ENCODE measurements at regions not wholly inside any gene's neighbourhood (a gene's known extent, or its start where the extent isn't known, plus 50 kb on each side); places are given as distances from the start of the nearest gene placed in this dataset.
"Not testable (repeated sequence)": the region's sequence is repeated elsewhere in the genome, so short reads cannot be mapped to it uniquely, and the experiment has no call there.

GRCh38 chr6:22157233-22157632, 139.6 kb downstream of the PRL start:
- no peak overlapping the region for H3K4me3 ChIP-seq (replicated peaks; ENCODE audit: insufficient read depth, low read length)
- H3K27ac ChIP-seq (replicated peaks), result no peak overlapping the region
- no peaks in the 10 kb centered on the region for H3K27me3 ChIP-seq (ENCODE audit: insufficient read depth, poor library complexity, severe bottlenecking)
- no peak for DNase-seq (ENCODE audit: low read depth in 1 of 2, low spot score in 1 of 2)
- TF ChIP-seq CTCF (IDR thresholded peaks at IDR 0.05; ENCODE audit: insufficient read depth, low read length), result no peak
- no peak for TF ChIP-seq REST (IDR thresholded peaks at IDR 0.05; ENCODE audit: insufficient replicate concordance, low read depth)
- TF ChIP-seq POLR2AphosphoS5 (IDR thresholded peaks at IDR 0.05; ENCODE audit: low read depth), result no peak
- no peak for TF ChIP-seq SPI1 (IDR thresholded peaks at IDR 0.05; ENCODE audit: borderline replicate concordance, low read depth)
- no peak for TF ChIP-seq GABPA (IDR thresholded peaks at IDR 0.05; ENCODE audit: low read depth)

GRCh38 chr6:22164236-22164635, 132.6 kb downstream of the PRL start:
- TF ChIP-seq SPI1 (IDR thresholded peaks at IDR 0.05; ENCODE audit: borderline replicate concordance, low read depth), result no peak
- no peak for TF ChIP-seq CTCF (IDR thresholded peaks at IDR 0.05; ENCODE audit: insufficient read depth, low read length)
- TF ChIP-seq GABPA (IDR thresholded peaks at IDR 0.05; ENCODE audit: low read depth), result no peak
- no peak for TF ChIP-seq REST (IDR thresholded peaks at IDR 0.05; ENCODE audit: insufficient replicate concordance, low read depth)
- no peak for TF ChIP-seq POLR2AphosphoS5 (IDR thresholded peaks at IDR 0.05; ENCODE audit: low read depth)
- DNase-seq (ENCODE audit: low read depth in 1 of 2, low spot score in 1 of 2), result no peak
- H3K4me3 ChIP-seq (replicated peaks; ENCODE audit: insufficient read depth, low read length), result no peak overlapping the region
- H3K27me3 ChIP-seq (ENCODE audit: insufficient read depth, poor library complexity, severe bottlenecking), result no peaks in the 10 kb centered on the region
- H3K27ac ChIP-seq (replicated peaks), result no peak overlapping the region

- DNase-seq (ENCODE audit: low read depth in 1 of 2, low spot score in 1 of 2); H3K27ac ChIP-seq (replicated peaks): not testable (repeated sequence)
These were observed 125.8 kb downstream of the PRL start for GRCh38 chr6:22171006-22171405.

GRCh38 chr6:22171885-22172284, 125.0 kb downstream of the PRL start:
- H3K27ac ChIP-seq (replicated peaks); H3K4me3 ChIP-seq (replicated peaks; ENCODE audit: insufficient read depth, low read length); DNase-seq (ENCODE audit: low read depth in 1 of 2, low spot score in 1 of 2); H3K27me3 ChIP-seq (ENCODE audit: insufficient read depth, poor library complexity, severe bottlenecking): not testable (repeated sequence)

More at GRCh38 chr6:22171006-22171405, 125.8 kb downstream of the PRL start:
- not testable (repeated sequence) for H3K4me3 ChIP-seq (replicated peaks; ENCODE audit: insufficient read depth, low read length); H3K27me3 ChIP-seq (ENCODE audit: insufficient read depth, poor library complexity, severe bottlenecking)

GRCh38 chr6:22173311-22173710, 123.5 kb downstream of the PRL start:
- no peaks in the 10 kb centered on the region for H3K27me3 ChIP-seq (ENCODE audit: insufficient read depth, poor library complexity, severe bottlenecking)
- no peak for DNase-seq (ENCODE audit: low read depth in 1 of 2, low spot score in 1 of 2)
- H3K4me3 ChIP-seq (replicated peaks; ENCODE audit: insufficient read depth, low read length), result no peak overlapping the region
- no peak for TF ChIP-seq SPI1 (IDR thresholded peaks at IDR 0.05; ENCODE audit: borderline replicate concordance, low read depth)
- TF ChIP-seq POLR2AphosphoS5 (IDR thresholded peaks at IDR 0.05; ENCODE audit: low read depth), result no peak
- no peak overlapping the region for H3K27ac ChIP-seq (replicated peaks)

- not testable (repeated sequence) for H3K4me3 ChIP-seq (replicated peaks; ENCODE audit: insufficient read depth, low read length); DNase-seq (ENCODE audit: low read depth in 1 of 2, low spot score in 1 of 2); H3K27ac ChIP-seq (replicated peaks); H3K27me3 ChIP-seq (ENCODE audit: insufficient read depth, poor library complexity, severe bottlenecking)
These were observed 116.6 kb downstream of the PRL start for GRCh38 chr6:22180250-22180649.
